ENCODE measurements at regions not wholly inside any gene's neighbourhood (a gene's known extent, or its start where the extent isn't known, plus 50 kb on each side); places are given as distances from the start of the nearest gene placed in this dataset.

GRCh38 chr12:82099216-82099615 is 259.0 kb downstream of the CCDC59 start:
- H3K4me1 Mint-ChIP-seq: peaks cover 10% of the 10 kb centered on the region
- Histone ChIP-seq H3K9ac (ENCODE audit: extremely low read depth, low read length, poor library complexity, severe bottlenecking) (no peak overlapping the region), H3K27ac (ENCODE audit: low read depth, low read length) (no peak overlapping the region), H3K9me3 (ENCODE audit: control insufficient read depth, low read length) (no peaks in the 10 kb centered on the region), H3K4me3 (ENCODE audit: low read length) (no peak overlapping the region), H3K27me3 (ENCODE audit: control insufficient read depth, insufficient read depth, low read length, poor library complexity, severe bottlenecking) (no peaks in the 10 kb centered on the region), H3K36me3 (ENCODE audit: control insufficient read depth, insufficient read depth, low read length) (no peaks in the 10 kb centered on the region), H3K4me1 (ENCODE audit: control insufficient read depth, insufficient read depth, low read length) (no peaks in the 10 kb centered on the region)
- TF ChIP-seq CTCF (conservative IDR thresholded peaks at IDR 0.05): no peak
- H3K27ac Mint-ChIP-seq: no peak overlapping the region
- no peaks in the 10 kb centered on the region for H3K36me3 Mint-ChIP-seq (ENCODE audit: low read depth)
- H3K4me3 Mint-ChIP-seq: no peak overlapping the region
- peaks cover 6% of the 10 kb centered on the region for H3K9me3 Mint-ChIP-seq
- peaks cover 2% of the 10 kb centered on the region for H3K27me3 Mint-ChIP-seq (ENCODE audit: insufficient read depth)
- DNase-seq: no peak

DNA sequence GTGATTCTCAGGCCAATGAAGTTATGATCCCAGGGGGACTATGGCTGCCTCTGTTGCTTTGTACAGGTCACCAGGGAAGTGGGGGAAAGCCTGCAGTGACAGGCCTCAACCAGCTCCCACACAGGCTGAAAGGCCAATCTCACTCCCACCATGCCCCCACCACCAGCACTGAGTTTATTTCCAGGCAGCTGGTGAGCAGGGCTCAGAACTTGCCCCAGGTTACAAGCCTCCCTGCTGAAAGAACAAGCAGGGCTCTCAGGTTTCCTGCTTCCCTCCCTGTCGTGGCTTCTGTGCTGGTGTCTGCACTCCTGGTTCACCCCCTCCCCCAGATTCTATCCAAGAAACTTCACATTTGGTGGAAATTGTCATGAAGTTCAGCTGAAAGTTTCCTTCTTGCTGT is 260.3 kb downstream of the CCDC59 start:
- 58% methylated on average over 1 of the region's 1 CpG; no CpG with 5 or more reads in 1 of the 2 experiments for WGBS, 2 experiments (ENCODE audit: insufficient coverage in 1 of 2, insufficient read length in 1 of 2)
- Histone ChIP-seq H3K4me1 (ENCODE audit: control insufficient read depth, insufficient read depth, low read length) (no peaks in the 10 kb centered on the region), H3K27me3 (ENCODE audit: control insufficient read depth, insufficient read depth, low read length, poor library complexity, severe bottlenecking) (no peaks in the 10 kb centered on the region), H3K27ac (ENCODE audit: low read depth, low read length) (no peak overlapping the region), H3K4me3 (ENCODE audit: low read length) (no peak overlapping the region), H3K9ac (ENCODE audit: extremely low read depth, low read length, poor library complexity, severe bottlenecking) (no peak overlapping the region), H3K36me3 (ENCODE audit: control insufficient read depth, insufficient read depth, low read length) (no peaks in the 10 kb centered on the region), H3K9me3 (ENCODE audit: control insufficient read depth, low read length) (no peaks in the 10 kb centered on the region)
- Mint-ChIP-seq H3K27me3 (ENCODE audit: insufficient read depth) (peaks cover 2% of the 10 kb centered on the region), H3K27ac (no peak overlapping the region), H3K4me1 (peaks cover 10% of the 10 kb centered on the region), H3K9me3 (peaks cover 5% of the 10 kb centered on the region), H3K4me3 (no peak overlapping the region), H3K36me3 (ENCODE audit: low read depth) (no peaks in the 10 kb centered on the region)
- no peak for TF ChIP-seq CTCF (conservative IDR thresholded peaks at IDR 0.05)
- DNase-seq: no peak

DNA sequence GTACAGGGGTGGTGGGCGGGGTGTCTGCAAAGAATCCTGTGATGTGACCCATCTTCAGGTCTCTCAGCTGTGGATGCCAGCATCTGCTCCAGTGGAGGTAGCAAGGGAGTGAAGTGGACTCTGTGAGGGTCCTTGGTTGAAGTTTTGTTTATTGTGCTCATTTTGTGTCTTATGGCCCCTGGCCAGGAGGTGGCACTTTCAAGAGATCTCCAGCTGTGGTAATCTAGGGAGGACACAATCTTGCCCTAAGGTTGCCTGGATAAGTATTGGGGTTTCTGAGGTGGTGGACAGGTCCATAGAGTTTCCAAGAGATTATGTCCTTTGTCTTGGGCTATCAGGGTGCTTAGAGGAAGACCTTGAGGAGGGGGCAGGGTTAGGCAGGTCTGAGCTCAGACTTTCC is 260.7 kb downstream of the CCDC59 start:
- H3K27ac Mint-ChIP-seq: no peak overlapping the region
- TF ChIP-seq CTCF (conservative IDR thresholded peaks at IDR 0.05): no peak
- Histone ChIP-seq H3K9ac (ENCODE audit: extremely low read depth, low read length, poor library complexity, severe bottlenecking) (no peak overlapping the region), H3K27ac (ENCODE audit: low read depth, low read length) (no peak overlapping the region), H3K4me1 (ENCODE audit: control insufficient read depth, insufficient read depth, low read length) (no peaks in the 10 kb centered on the region), H3K4me3 (ENCODE audit: low read length) (no peak overlapping the region), H3K27me3 (ENCODE audit: control insufficient read depth, insufficient read depth, low read length, poor library complexity, severe bottlenecking) (no peaks in the 10 kb centered on the region), H3K36me3 (ENCODE audit: control insufficient read depth, insufficient read depth, low read length) (no peaks in the 10 kb centered on the region), H3K9me3 (ENCODE audit: control insufficient read depth, low read length) (no peaks in the 10 kb centered on the region)
- peaks cover under 1% of the 10 kb centered on the region for H3K9me3 Mint-ChIP-seq
- no peaks in the 10 kb centered on the region for H3K27me3 Mint-ChIP-seq (ENCODE audit: insufficient read depth)
- 38% methylated on average over 1 of the region's 1 CpG; no CpG with 5 or more reads in 1 of the 2 experiments for whole genome bisulfite sequencing, 2 experiments (ENCODE audit: insufficient coverage in 1 of 2, insufficient read length in 1 of 2)
- H3K36me3 Mint-ChIP-seq (ENCODE audit: low read depth): no peaks in the 10 kb centered on the region
- no peak overlapping the region for H3K4me3 Mint-ChIP-seq
- peak; percentile 52 for DNase-seq
- H3K4me1 Mint-ChIP-seq: peaks cover 10% of the 10 kb centered on the region
